ENCODE measurements at regions not wholly inside any gene's neighbourhood (a gene's known extent, or its start where the extent isn't known, plus 50 kb on each side); places are given as distances from the start of the nearest gene placed in this dataset.

DNA sequence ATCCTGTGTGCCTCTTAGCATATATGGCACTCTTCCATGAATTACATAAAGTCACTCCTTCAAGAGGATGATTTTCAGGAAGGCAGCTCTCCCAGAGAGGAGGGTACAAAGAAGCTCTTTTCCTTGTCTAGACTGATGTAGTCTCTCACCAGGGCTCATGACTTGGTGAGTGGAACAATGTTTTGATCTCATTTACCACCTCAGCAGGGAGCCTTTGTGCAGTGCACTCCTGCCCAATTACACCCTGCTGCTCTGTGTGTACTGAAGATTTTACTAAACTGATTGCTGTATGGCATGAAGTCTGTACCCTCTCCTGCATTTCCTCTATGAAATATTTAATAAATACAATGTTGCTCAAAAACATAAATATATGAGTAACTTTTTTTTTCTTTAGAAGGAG is 598.3 kb upstream of the HS3ST5 start:
- H3K9me3 ChIP-seq (ENCODE audit: low read length) = peaks cover 14% of the 10 kb centered on the region
- H3K79me2 ChIP-seq (ENCODE audit: insufficient read depth, low read length) = no peaks in the 10 kb centered on the region
- no peaks in the 10 kb centered on the region for H4K20me1 ChIP-seq (ENCODE audit: insufficient read depth, low read length)
- no peak overlapping the region for H3K4me2 ChIP-seq (ENCODE audit: low read depth, low read length)
- H2AFZ ChIP-seq (ENCODE audit: low read length) = no peak overlapping the region
- in situ Hi-C loops (cut with HindIII; ENCODE audit: extremely low pct_ligation_motif_present, low pct_unique_long_range_greater_than_20kb) (no loop called here), intact Hi-C loops (cut with micrococcal nuclease; ENCODE audit: unreplicated experiment) (no loop called here)
- no peak for ATAC-seq
- no peak for FAIRE-seq
- DNase-seq (ENCODE audit: low spot score) = no peak
- ChIA-PET POLR2A (no interaction called here), CTCF (ENCODE audit: low intra/inter-chr PET ratio, low total read pairs) (no interaction called here)
- no peaks in the 10 kb centered on the region for H3K4me1 ChIP-seq (ENCODE audit: insufficient read depth, low read length)
- H3K27me3 ChIP-seq (ENCODE audit: control insufficient read depth in 1 of 2, insufficient read depth in 2 of 2, low read length in 2 of 2) = no peaks in the 10 kb centered on the region
- no peak overlapping the region for H3K4me3 ChIP-seq (replicated peaks in 1 of 3; ENCODE audit: insufficient read depth in 1 of 3, low read depth in 2 of 3, low read length in 3 of 3)
- H3K36me3 ChIP-seq (replicated peaks in 1 of 2; ENCODE audit: control insufficient read depth in 1 of 2, insufficient read depth in 2 of 2, low read length in 2 of 2) = no peaks in the 10 kb centered on the region
- BruUV-seq (replicated peaks) = no TSS peak
- H3K27ac ChIP-seq (ENCODE audit: extremely low read length, insufficient read depth, low read length) = no peak overlapping the region
- no peak overlapping the region for H3K9ac ChIP-seq (ENCODE audit: insufficient read depth, low read depth, low read length)
- TF ChIP-seq CSRNP1 (CRISPR knock-in tag; IDR thresholded peaks at IDR 0.05) = no peak
- TF ChIP-seq, protein P1, sequence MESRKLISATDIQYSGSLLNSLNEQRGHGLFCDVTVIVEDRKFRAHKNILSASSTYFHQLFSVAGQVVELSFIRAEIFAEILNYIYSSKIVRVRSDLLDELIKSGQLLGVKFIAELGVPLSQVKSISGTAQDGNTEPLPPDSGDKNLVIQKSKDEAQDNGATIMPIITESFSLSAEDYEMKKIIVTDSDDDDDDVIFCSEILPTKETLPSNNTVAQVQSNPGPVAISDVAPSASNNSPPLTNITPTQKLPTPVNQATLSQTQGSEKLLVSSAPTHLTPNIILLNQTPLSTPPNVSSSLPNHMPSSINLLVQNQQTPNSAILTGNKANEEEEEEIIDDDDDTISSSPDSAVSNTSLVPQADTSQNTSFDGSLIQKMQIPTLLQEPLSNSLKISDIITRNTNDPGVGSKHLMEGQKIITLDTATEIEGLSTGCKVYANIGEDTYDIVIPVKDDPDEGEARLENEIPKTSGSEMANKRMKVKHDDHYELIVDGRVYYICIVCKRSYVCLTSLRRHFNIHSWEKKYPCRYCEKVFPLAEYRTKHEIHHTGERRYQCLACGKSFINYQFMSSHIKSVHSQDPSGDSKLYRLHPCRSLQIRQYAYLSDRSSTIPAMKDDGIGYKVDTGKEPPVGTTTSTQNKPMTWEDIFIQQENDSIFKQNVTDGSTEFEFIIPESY (CRISPR knock-in tag; IDR thresholded peaks at IDR 0.05) = no peak
- no peak for TF ChIP-seq ZBTB8A (CRISPR knock-in tag; IDR thresholded peaks at IDR 0.05; ENCODE audit: borderline replicate concordance, low read depth)
- no peak for TF ChIP-seq ISX (CRISPR knock-in tag; conservative IDR thresholded peaks at IDR 0.05)
- no peak for TF ChIP-seq LRRFIP1 (CRISPR knock-in tag; conservative IDR thresholded peaks at IDR 0.05)
- no peak for TF ChIP-seq ZNF12 (CRISPR knock-in tag; IDR thresholded peaks at IDR 0.05)
- no peak for TF ChIP-seq SYNCRIP (IDR thresholded peaks at IDR 0.05; ENCODE audit: insufficient read depth, low read depth, low read length)
- TF ChIP-seq FOXA1 (IDR thresholded peaks at IDR 0.05) = no peak
- no peak for TF ChIP-seq FOXA1 (CRISPR knock-in tag; IDR thresholded peaks at IDR 0.05)
- TF ChIP-seq ZNF567 (CRISPR knock-in tag; IDR thresholded peaks at IDR 0.05; ENCODE audit: borderline replicate concordance) = no peak
- TF ChIP-seq ZNF432 (CRISPR knock-in tag; IDR thresholded peaks at IDR 0.05; ENCODE audit: borderline replicate concordance) = no peak
- TF ChIP-seq ZSCAN12 (CRISPR knock-in tag; IDR thresholded peaks at IDR 0.05) = no peak
- no peak for TF ChIP-seq BCLAF1 (IDR thresholded peaks at IDR 0.05)
- TF ChIP-seq, protein P2, sequence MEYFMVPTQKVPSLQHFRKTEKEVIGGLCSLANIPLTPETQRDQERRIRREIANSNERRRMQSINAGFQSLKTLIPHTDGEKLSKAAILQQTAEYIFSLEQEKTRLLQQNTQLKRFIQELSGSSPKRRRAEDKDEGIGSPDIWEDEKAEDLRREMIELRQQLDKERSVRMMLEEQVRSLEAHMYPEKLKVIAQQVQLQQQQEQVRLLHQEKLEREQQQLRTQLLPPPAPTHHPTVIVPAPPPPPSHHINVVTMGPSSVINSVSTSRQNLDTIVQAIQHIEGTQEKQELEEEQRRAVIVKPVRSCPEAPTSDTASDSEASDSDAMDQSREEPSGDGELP (IDR thresholded peaks at IDR 0.05; ENCODE audit: borderline replicate concordance, low read depth) = no peak
- TF ChIP-seq ZNF747 (CRISPR knock-in tag; IDR thresholded peaks at IDR 0.05; ENCODE audit: borderline replicate concordance) = no peak
- TF ChIP-seq HNF4G (IDR thresholded peaks at IDR 0.05; ENCODE audit: borderline replicate concordance, low read depth, low read length) = no peak
- TF ChIP-seq HNF4G (CRISPR knock-in tag; IDR thresholded peaks at IDR 0.05; ENCODE audit: borderline replicate concordance, low read depth) = no peak

Data from HepG2 (cell line).